ENCODE measurements at regions not wholly inside any gene's neighbourhood (a gene's known extent, or its start where the extent isn't known, plus 50 kb on each side); places are given as distances from the start of the nearest gene placed in this dataset.

DNA sequence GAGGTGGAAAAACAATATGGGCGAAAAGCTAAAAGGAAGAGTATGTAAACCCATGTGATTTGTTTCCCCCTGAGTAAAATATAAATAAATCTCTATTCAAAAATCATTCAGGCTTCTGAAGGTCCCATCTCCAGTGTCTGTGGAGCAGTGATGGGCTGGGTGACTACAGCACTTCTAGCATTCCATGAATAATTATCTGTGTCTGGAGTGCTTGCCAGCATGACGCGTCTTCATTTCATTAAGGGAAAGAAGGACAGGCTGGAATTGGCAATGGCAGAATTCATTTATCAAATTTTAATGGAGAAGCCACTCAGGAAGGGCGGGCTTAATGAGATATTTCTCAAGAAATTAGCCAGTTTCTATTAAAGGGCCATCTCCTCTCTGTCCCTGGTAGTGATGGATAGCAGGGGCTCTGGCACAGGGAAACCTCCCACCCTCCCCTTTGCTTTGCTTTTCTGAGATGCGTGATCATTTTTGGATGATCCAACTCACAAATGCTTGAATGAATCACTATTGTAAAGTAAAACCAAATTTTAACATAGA, 916.3 kb upstream of the SEL1L start:
- POLR2A ChIA-PET: no interaction called here
- DNase-seq (ENCODE audit: extremely low spot score): no peak
- TF ChIP-seq SP1 (IDR thresholded peaks at IDR 0.05) (no peak), HDGF (IDR thresholded peaks at IDR 0.05; ENCODE audit: borderline replicate concordance) (no peak), FOXK2 (IDR thresholded peaks at IDR 0.05) (no peak), ARNT (IDR thresholded peaks at IDR 0.05) (no peak), FOXA1 (IDR thresholded peaks at IDR 0.05) (no peak), TARDBP (IDR thresholded peaks at IDR 0.05) (no peak), FOXM1 (IDR thresholded peaks at IDR 0.05; ENCODE audit: borderline replicate concordance) (no peak), CTBP1 (IDR thresholded peaks at IDR 0.05; ENCODE audit: borderline replicate concordance) (no peak), ZNF384 (IDR thresholded peaks at IDR 0.05) (no peak), SUZ12 (IDR thresholded peaks at IDR 0.05) (no peak), NFRKB (IDR thresholded peaks at IDR 0.05) (no peak), ELF4 (IDR thresholded peaks at IDR 0.05) (no peak)
- CTCF ChIA-PET: no interaction called here

DNA sequence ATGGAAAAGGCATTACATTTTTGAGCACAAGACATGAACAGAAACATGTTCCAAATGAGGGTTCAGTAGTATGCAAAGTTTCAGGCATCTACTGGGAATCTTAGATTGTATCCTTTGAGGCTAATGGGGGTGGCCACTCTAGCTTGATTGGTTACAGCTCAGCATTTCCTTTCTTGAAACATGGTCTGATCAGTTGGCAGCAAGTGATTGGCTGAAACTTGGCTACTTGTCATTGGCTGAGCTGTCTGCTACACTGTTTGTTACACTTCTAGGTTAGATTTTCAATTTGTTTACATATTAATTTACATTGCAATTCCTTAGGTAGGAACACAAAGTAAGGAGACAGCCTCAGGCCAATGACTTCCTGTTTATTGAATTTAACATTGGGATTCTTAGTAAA, 918.0 kb upstream of the SEL1L start:
- no peak for DNase-seq (ENCODE audit: extremely low spot score)
- TF ChIP-seq LEF1 (IDR thresholded peaks at IDR 0.05; ENCODE audit: borderline replicate concordance) (no peak), HDGF (IDR thresholded peaks at IDR 0.05; ENCODE audit: borderline replicate concordance) (no peak), ZNF384 (IDR thresholded peaks at IDR 0.05) (no peak), FOXM1 (IDR thresholded peaks at IDR 0.05; ENCODE audit: borderline replicate concordance) (no peak), BHLHE40 (IDR thresholded peaks at IDR 0.05; ENCODE audit: borderline replicate concordance) (no peak), SP1 (IDR thresholded peaks at IDR 0.05) (no peak), L3MBTL2 (conservative IDR thresholded peaks at IDR 0.05) (no peak), ELF4 (IDR thresholded peaks at IDR 0.05) (no peak), ARNT (IDR thresholded peaks at IDR 0.05) (no peak), NFRKB (IDR thresholded peaks at IDR 0.05) (no peak), FOXA1 (IDR thresholded peaks at IDR 0.05) (no peak), FOXK2 (IDR thresholded peaks at IDR 0.05) (no peak), CTBP1 (IDR thresholded peaks at IDR 0.05; ENCODE audit: borderline replicate concordance) (no peak)
- TF ChIP-seq, protein P1, sequence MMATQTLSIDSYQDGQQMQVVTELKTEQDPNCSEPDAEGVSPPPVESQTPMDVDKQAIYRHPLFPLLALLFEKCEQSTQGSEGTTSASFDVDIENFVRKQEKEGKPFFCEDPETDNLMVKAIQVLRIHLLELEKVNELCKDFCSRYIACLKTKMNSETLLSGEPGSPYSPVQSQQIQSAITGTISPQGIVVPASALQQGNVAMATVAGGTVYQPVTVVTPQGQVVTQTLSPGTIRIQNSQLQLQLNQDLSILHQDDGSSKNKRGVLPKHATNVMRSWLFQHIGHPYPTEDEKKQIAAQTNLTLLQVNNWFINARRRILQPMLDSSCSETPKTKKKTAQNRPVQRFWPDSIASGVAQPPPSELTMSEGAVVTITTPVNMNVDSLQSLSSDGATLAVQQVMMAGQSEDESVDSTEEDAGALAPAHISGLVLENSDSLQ (IDR thresholded peaks at IDR 0.05): no peak
- POLR2A ChIA-PET: no interaction called here
- CTCF ChIA-PET: no interaction called here

DNA sequence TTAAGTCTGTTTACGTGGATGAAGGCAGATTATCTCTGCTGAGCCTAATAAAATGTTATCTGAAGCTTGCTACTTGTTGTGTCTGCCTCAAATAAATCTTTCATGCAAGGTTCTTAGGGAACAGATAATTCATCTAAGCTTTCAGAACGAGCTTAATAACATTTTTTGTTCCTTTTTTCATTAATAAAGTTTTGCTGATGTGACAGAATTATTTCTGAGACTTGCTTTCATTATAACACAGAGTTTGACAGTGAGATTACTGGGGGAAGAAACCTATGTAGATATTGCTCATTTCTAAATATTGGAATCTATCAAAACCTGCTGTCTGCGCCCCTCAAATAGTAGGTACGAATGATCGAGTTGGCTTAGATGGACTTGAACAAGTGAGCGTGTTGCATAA, 948.7 kb upstream of the SEL1L start:
- TF ChIP-seq BHLHE40 (IDR thresholded peaks at IDR 0.05; ENCODE audit: borderline replicate concordance) (no peak), ELF4 (IDR thresholded peaks at IDR 0.05) (no peak), ZNF384 (IDR thresholded peaks at IDR 0.05) (no peak), CTBP1 (IDR thresholded peaks at IDR 0.05; ENCODE audit: borderline replicate concordance) (no peak), HDGF (IDR thresholded peaks at IDR 0.05; ENCODE audit: borderline replicate concordance) (no peak), FOXM1 (IDR thresholded peaks at IDR 0.05; ENCODE audit: borderline replicate concordance) (no peak), SP1 (IDR thresholded peaks at IDR 0.05) (no peak), LEF1 (IDR thresholded peaks at IDR 0.05; ENCODE audit: borderline replicate concordance) (no peak), ARNT (IDR thresholded peaks at IDR 0.05) (no peak), SUZ12 (IDR thresholded peaks at IDR 0.05) (no peak), L3MBTL2 (conservative IDR thresholded peaks at IDR 0.05) (no peak), FOXA1 (IDR thresholded peaks at IDR 0.05) (no peak), NFRKB (IDR thresholded peaks at IDR 0.05) (no peak), TARDBP (IDR thresholded peaks at IDR 0.05) (no peak), FOXK2 (IDR thresholded peaks at IDR 0.05) (no peak)
- TF ChIP-seq, protein P1 (IDR thresholded peaks at IDR 0.05): no peak
- DNase-seq (ENCODE audit: extremely low spot score): no peak
- ChIA-PET POLR2A (no interaction called here), CTCF (no interaction called here)

DNA sequence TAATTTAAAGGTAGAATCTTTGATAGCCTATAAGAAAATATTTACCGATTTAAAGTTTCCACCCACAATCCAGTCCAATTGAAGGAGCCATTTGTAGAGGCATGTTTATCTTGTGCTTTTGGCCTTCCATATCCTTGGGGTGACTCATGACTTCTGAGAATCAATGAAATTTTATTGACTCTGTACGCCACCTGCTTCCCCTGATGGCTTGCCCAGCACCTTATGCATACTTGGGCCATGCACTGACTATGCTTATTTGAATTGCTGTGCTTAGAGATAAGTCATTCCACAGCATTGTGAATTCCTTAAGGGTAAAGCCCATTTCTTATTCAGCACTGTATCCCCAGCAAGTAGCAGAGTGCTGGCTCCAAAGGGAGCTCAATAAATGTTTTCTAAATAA, 954.8 kb upstream of the SEL1L start:
- TF ChIP-seq FOXK2 (IDR thresholded peaks at IDR 0.05): no peak
- no peak for TF ChIP-seq LEF1 (IDR thresholded peaks at IDR 0.05; ENCODE audit: borderline replicate concordance)
- no peak for TF ChIP-seq CTBP1 (IDR thresholded peaks at IDR 0.05; ENCODE audit: borderline replicate concordance)
- TF ChIP-seq L3MBTL2 (conservative IDR thresholded peaks at IDR 0.05): no peak
- no peak for TF ChIP-seq FOXM1 (IDR thresholded peaks at IDR 0.05; ENCODE audit: borderline replicate concordance)
- TF ChIP-seq HDGF (IDR thresholded peaks at IDR 0.05; ENCODE audit: borderline replicate concordance): no peak
- TF ChIP-seq FOXA1 (IDR thresholded peaks at IDR 0.05): no peak
- TF ChIP-seq BHLHE40 (IDR thresholded peaks at IDR 0.05; ENCODE audit: borderline replicate concordance): no peak
- TF ChIP-seq SP1 (IDR thresholded peaks at IDR 0.05): no peak
- TF ChIP-seq ARNT (IDR thresholded peaks at IDR 0.05): no peak
- TF ChIP-seq NFRKB (IDR thresholded peaks at IDR 0.05): no peak
- no peak for TF ChIP-seq SUZ12 (IDR thresholded peaks at IDR 0.05)
- TF ChIP-seq ELF4 (IDR thresholded peaks at IDR 0.05): no peak
- ChIA-PET POLR2A (no interaction called here), CTCF (no interaction called here)
- no peak for DNase-seq (ENCODE audit: extremely low spot score)

- no peak for DNase-seq (ENCODE audit: extremely low spot score)
- TF ChIP-seq HDGF (IDR thresholded peaks at IDR 0.05; ENCODE audit: borderline replicate concordance) (no peak), SUZ12 (IDR thresholded peaks at IDR 0.05) (no peak), NFRKB (IDR thresholded peaks at IDR 0.05) (no peak), FOXA1 (IDR thresholded peaks at IDR 0.05) (no peak), BHLHE40 (IDR thresholded peaks at IDR 0.05; ENCODE audit: borderline replicate concordance) (no peak), FOXK2 (IDR thresholded peaks at IDR 0.05) (no peak), CTBP1 (IDR thresholded peaks at IDR 0.05; ENCODE audit: borderline replicate concordance) (no peak), TARDBP (IDR thresholded peaks at IDR 0.05) (no peak), FOXM1 (IDR thresholded peaks at IDR 0.05; ENCODE audit: borderline replicate concordance) (no peak), ZNF384 (IDR thresholded peaks at IDR 0.05) (no peak), L3MBTL2 (conservative IDR thresholded peaks at IDR 0.05) (no peak), ELF4 (IDR thresholded peaks at IDR 0.05) (no peak), SP1 (IDR thresholded peaks at IDR 0.05) (no peak)
- TF ChIP-seq, protein P1 (IDR thresholded peaks at IDR 0.05): no peak
- ChIA-PET CTCF (no interaction called here), POLR2A (no interaction called here)
These were observed 956.7 kb upstream of the SEL1L start for GRCh38 chr14:82490397-82490796.

- TF ChIP-seq L3MBTL2 (conservative IDR thresholded peaks at IDR 0.05) (no peak), ZNF384 (IDR thresholded peaks at IDR 0.05) (no peak), ELF4 (IDR thresholded peaks at IDR 0.05) (no peak), BHLHE40 (IDR thresholded peaks at IDR 0.05; ENCODE audit: borderline replicate concordance) (no peak), FOXM1 (IDR thresholded peaks at IDR 0.05; ENCODE audit: borderline replicate concordance) (no peak), LEF1 (IDR thresholded peaks at IDR 0.05; ENCODE audit: borderline replicate concordance) (no peak), NFRKB (IDR thresholded peaks at IDR 0.05) (no peak), ARNT (IDR thresholded peaks at IDR 0.05) (no peak), SP1 (IDR thresholded peaks at IDR 0.05) (no peak), FOXK2 (IDR thresholded peaks at IDR 0.05) (no peak), FOXA1 (IDR thresholded peaks at IDR 0.05) (no peak), SUZ12 (IDR thresholded peaks at IDR 0.05) (no peak), HDGF (IDR thresholded peaks at IDR 0.05; ENCODE audit: borderline replicate concordance) (no peak), CTBP1 (IDR thresholded peaks at IDR 0.05; ENCODE audit: borderline replicate concordance) (no peak), TARDBP (IDR thresholded peaks at IDR 0.05) (no peak)
- TF ChIP-seq, protein P1 (IDR thresholded peaks at IDR 0.05): no peak
- POLR2A ChIA-PET: no interaction called here
- CTCF ChIA-PET: no interaction called here
- no peak for DNase-seq (ENCODE audit: extremely low spot score)
These were observed 958.5 kb upstream of the SEL1L start for GRCh38 chr14:82492157-82492556.
